ENCODE measurements at regions not wholly inside any gene's neighbourhood (a gene's known extent, or its start where the extent isn't known, plus 50 kb on each side); places are given as distances from the start of the nearest gene placed in this dataset.

DNA sequence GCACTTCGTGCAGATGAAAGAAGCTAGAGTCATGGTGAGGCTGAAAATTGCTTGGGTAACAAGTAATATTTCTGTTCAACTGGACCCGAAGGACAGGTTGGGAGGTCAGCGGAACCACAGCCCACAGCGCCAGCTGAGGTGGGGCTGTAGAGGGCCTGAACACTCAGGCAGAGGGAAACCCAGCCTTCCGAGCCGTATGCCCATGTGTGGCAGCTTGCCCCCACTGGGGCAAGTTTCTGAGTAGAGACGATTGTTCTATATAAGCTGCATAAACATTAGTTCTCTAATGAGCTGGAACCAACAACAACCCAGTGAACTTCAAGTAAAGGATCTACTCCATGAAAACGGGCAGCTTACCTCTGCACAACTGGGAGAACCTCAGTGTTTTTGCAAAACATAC is 58.4 kb upstream of the TNS3 start:
- TF ChIP-seq, protein P1, sequence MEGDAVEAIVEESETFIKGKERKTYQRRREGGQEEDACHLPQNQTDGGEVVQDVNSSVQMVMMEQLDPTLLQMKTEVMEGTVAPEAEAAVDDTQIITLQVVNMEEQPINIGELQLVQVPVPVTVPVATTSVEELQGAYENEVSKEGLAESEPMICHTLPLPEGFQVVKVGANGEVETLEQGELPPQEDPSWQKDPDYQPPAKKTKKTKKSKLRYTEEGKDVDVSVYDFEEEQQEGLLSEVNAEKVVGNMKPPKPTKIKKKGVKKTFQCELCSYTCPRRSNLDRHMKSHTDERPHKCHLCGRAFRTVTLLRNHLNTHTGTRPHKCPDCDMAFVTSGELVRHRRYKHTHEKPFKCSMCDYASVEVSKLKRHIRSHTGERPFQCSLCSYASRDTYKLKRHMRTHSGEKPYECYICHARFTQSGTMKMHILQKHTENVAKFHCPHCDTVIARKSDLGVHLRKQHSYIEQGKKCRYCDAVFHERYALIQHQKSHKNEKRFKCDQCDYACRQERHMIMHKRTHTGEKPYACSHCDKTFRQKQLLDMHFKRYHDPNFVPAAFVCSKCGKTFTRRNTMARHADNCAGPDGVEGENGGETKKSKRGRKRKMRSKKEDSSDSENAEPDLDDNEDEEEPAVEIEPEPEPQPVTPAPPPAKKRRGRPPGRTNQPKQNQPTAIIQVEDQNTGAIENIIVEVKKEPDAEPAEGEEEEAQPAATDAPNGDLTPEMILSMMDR (IDR thresholded peaks at IDR 0.05; ENCODE audit: low read length), result no peak
- TF ChIP-seq EZH2 (IDR thresholded peaks at IDR 0.05; ENCODE audit: borderline replicate concordance, low read length), result no peak

Measured in OCI-LY1 (cell line).